A549 (cell line): ENCODE measurements at regions not wholly inside any gene's neighbourhood (a gene's known extent, or its start where the extent isn't known, plus 50 kb on each side); places are given as distances from the start of the nearest gene placed in this dataset.

ENCODE experiments used
- MYC ChIP-seq: IDR thresholded peaks from 2 replicates; pipeline ENCODE4 v1.6.1; 2012; ENCODE audit warnings: mild to moderate bottlenecking, inconsistent platforms, low read length, improper control_type of control experiment, borderline replicate concordance
- POLR2A ChIP-seq: IDR thresholded peaks from 2 replicates; pipeline ENCODE4 v1.6.1; 2012; ENCODE audit warnings: mild to moderate bottlenecking, low read length
- TF ChIP-seq, protein P1 (sequence below): fragments of >200 bp; sonication (Bioruptor Twin); formaldehyde crosslinking; IDR thresholded peaks from 3 replicates; pipeline ENCODE4 v1.5.1; 2016

GRCh38 chr2:189298038-189298437, 118.5 kb upstream of the COL5A2 start:
- TF ChIP-seq POLR2A (no peak), MYC (no peak)
- TF ChIP-seq, protein P1, sequence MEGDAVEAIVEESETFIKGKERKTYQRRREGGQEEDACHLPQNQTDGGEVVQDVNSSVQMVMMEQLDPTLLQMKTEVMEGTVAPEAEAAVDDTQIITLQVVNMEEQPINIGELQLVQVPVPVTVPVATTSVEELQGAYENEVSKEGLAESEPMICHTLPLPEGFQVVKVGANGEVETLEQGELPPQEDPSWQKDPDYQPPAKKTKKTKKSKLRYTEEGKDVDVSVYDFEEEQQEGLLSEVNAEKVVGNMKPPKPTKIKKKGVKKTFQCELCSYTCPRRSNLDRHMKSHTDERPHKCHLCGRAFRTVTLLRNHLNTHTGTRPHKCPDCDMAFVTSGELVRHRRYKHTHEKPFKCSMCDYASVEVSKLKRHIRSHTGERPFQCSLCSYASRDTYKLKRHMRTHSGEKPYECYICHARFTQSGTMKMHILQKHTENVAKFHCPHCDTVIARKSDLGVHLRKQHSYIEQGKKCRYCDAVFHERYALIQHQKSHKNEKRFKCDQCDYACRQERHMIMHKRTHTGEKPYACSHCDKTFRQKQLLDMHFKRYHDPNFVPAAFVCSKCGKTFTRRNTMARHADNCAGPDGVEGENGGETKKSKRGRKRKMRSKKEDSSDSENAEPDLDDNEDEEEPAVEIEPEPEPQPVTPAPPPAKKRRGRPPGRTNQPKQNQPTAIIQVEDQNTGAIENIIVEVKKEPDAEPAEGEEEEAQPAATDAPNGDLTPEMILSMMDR: no peak
